AG08395 (cell line): ENCODE measurements at regions not wholly inside any gene's neighbourhood (a gene's known extent, or its start where the extent isn't known, plus 50 kb on each side); places are given as distances from the start of the nearest gene placed in this dataset.

Experiments
- DNase-seq: peaks from one replicate; pipeline ENCODE4 v3.0.0; 2012; ENCODE audit warnings: mixed read lengths, low spot score

DNA sequence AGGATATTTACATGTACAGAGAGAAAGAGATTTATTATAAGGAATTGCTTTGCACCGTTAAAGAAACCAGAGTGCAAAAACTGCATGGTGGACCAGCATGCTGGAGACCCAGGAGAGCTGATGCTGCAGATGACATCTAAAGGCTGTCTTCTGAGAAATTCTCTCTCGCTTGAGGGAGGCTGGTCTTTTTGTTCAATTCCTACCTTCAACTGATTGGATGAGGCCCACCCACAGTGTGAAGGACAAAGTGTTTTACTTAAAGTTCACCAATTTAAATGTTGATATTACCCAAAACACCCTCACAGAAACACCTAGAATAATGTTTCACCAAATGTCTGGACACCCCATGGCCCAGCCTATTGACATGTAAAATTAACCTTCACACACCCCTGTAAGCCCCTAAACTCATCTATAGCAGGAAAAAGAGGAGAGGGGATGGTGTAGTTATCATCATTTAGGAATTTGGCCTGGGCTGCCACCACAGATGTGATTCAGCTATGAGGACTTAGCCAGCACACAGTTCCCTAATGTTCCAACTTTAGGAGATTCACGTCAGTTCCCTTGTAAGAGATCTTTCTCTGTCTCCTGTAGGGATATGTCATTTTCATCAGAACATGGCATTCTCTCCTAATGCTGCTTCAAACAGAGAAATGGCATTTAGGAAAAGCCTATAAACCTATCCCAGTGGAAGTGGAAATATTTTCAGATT, 358.2 kb upstream of the TLE4 start:
- peak; percentile 53 for DNase-seq

- DNase-seq: peak; percentile 15
Measured at GRCh38 chr9:79215821-79216220, 355.9 kb upstream of the TLE4 start.

DNA sequence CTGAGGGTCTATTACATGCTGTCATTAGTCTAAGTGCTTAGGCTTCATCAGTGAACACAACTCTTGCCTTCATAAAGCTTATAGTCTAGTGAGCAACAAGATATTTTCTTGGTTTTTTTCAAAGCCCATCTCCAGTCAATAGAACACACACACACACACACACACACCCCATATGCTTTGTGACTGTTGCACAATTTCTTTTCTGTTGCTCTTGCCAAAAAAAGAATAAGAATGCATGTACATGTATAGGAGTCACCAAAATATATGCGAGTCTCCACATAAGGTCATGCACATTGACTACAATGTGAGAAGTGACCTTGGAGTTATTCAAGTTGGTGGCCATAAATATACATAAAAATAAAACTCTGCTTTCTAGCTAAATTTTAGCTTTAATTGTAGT, 351.5 kb upstream of the TLE4 start:
- no peak for DNase-seq

DNA sequence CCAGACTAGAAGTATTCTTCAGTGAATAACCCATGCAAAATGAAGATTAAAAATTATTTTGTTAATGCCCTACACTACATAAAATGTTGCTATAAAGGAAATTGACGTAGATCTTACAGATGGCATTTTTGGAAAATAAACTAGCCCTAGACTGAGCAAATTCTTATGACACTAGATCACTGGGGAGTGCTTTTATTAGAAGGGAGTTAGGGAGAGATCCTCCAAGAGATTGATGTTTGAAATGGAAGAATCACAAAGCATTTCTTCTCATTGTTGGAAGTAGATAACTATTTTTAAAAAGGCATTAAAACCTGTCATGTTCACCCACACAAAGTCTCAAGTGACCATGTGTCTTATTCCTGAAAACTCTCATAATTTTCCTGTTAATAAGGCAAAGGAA, 351.1 kb upstream of the TLE4 start:
- DNase-seq: peak; percentile 55

- DNase-seq: peak; percentile 90
Measured at GRCh38 chr9:79221084-79221483, 350.7 kb upstream of the TLE4 start.

GRCh38 chr9:79222483-79222882, 349.3 kb upstream of the TLE4 start:
- DNase-seq: no peak

DNA sequence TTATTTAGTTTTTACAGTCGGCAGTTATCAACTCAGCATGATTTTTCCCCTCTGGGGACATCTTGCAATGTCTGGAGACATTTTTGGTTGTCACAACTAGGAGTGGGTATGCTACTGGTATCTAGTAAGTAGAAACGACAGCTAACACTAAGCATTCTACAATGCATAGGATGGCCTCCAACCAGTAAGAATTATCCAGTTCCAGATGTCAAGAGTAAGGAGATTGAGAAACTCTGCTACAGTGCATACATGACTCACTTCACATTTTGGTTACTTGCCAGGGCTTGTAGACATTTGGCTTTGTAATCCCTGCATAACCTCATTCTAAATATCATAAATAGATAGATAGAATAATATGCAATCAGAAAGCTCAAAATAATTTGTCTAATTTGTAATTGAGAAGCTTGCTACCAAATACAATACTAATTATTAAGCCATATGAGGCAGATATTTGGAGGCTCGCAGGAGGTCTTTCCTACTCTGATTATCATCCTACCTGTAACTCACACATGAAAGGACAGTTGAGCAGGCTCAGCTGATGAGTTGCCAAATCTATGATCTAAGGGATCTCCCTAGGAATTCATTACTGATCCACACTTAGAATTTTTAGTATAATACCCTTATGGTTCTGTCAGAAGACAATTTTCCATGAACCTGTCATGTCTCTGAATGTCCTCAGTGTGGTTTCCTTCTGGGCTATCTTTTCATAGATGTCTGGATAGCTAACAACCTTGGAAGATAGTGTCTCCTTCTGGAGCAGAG, 346.9 kb upstream of the TLE4 start:
- peak; percentile 71 for DNase-seq

DNA sequence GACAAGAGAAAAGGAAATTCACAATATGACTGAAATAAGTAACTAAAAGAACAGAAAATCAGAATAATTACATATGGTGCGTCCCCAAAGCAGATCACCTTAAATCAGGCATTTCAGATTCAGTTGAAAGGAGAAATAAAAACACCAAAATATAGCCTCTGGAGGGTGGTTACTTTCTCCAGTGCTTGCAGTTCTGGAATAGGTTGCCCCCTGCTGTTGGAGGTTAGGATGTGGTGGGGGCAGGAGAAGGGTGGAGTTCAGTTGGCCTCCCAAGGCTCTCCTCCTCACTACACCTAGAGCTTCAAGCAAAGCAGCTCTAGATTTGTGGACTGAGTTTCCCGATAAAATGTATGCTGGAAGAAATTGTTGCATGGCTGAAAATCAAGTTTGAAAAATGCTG, 338.2 kb upstream of the TLE4 start:
- DNase-seq: peak; percentile 10

DNA sequence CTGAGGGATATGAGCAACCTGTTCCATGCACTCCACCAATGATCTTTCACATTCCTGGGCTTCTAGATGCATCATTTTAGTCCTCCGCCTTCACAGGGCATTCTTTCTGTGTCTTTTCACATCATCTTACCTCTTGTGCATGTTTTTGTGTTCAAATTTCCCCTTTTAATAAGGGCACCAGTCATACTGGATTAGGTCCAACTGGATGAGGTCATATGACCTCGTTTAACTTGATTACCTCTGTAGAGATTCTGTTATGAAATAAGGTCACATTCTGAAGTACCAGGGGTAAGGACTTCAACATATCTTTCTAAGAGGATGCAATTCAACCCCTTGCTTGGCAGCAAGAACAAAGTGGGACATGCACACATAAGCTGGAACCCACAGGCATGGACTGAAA, 335.3 kb upstream of the TLE4 start:
- DNase-seq: no peak

GRCh38 chr9:79237861-79238260, 333.9 kb upstream of the TLE4 start:
- DNase-seq: no peak

DNA sequence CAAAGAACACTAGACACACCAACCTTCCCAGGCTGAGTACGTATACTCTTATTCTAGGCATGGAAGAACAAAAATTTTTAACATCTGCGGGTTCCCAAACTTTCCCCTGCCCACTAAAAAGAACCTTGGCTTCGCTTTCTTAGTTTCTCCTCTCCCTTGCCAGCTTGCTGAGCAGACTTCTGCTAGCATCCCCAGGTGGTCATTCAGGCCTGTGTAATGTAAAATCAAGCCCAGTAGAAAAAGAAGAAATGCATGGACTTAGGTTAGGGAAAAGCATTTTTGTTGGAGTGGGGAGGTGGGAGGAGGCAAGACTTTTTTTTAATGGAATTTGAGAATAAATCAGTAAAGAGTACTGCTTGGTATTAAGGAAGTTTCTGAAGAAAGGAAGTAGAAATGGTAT, 331.0 kb upstream of the TLE4 start:
- no peak for DNase-seq

DNA sequence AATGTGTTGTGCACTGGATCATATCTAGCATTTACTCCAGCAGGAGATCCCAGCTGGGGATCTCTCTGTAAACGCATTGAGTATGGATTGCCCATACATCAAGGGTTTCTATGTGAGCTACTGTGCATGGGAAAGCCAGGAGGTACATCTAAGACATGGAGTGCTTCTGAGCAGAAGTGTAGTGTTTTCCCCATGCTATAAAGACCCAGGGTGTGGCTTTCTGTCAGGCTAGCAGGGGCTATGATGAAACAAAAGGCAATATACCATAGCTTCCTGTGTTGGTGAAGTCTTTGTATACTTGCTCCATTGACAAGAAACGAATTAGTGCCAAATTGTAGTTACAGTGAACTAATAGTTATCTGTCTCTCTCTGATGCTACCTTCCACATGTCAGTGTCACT, 329.3 kb upstream of the TLE4 start:
- DNase-seq: no peak

GRCh38 chr9:79246170-79246569, 325.6 kb upstream of the TLE4 start:
- no peak for DNase-seq

GRCh38 chr9:79247021-79247420, 324.7 kb upstream of the TLE4 start:
- no peak for DNase-seq

GRCh38 chr9:79250806-79251205, 321.0 kb upstream of the TLE4 start:
- no peak for DNase-seq

GRCh38 chr9:79254900-79255650, 316.7 kb upstream of the TLE4 start:
- DNase-seq: no peak

GRCh38 chr9:79255651-79256260, 316.0 kb upstream of the TLE4 start:
- no peak for DNase-seq

- peak; percentile 73 for DNase-seq
Measured at GRCh38 chr9:79256691-79257213, 315.0 kb upstream of the TLE4 start.

GRCh38 chr9:79257228-79257781, 314.5 kb upstream of the TLE4 start:
- DNase-seq: no peak

DNA sequence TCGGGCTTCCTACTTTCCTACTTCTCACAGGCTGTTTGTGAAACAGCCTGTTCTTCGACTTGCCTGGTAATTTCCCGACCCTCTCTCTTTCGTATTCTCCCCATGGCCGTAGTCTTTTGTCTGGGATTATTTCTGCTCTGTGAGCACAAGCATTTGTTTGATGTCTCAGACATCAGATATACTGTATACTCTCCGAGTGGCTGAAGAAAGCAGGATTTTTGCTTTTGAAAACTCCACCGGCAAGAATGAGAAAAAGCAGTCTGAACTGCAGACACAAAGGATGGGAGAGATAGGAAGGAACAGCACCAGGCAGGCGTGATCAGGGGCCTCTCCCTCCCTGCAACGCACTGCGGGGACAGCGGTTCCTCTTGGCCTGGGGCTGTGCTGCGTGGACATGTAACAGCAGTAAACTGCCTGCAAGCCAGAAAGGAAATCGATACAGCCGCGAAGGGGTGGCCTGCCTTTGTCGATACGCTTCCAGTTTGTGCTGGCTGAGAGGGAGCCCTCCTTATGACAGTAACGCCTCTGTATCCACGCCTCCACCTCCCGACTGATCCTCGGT, 313.9 kb upstream of the TLE4 start:
- DNase-seq: no peak

DNA sequence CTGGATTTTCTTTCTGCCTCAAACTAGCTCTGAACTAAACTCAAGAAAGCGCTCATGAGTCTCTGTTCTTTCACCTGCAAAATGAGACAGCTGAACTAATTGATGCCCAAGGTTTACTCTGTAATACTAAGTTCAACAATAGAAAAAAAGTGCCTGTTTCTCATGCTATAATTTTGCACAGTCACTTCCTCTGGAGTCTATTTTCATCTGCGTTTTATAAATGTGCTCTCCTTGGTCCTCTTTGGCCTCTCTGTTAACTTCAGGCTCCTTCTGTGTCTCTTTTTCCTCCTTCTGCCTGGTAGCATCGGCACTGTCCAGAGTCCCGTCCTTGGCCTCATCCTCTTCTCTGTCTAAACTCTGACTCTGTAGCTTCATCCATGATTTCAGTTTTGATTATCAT, 311.9 kb upstream of the TLE4 start:
- DNase-seq: no peak

DNA sequence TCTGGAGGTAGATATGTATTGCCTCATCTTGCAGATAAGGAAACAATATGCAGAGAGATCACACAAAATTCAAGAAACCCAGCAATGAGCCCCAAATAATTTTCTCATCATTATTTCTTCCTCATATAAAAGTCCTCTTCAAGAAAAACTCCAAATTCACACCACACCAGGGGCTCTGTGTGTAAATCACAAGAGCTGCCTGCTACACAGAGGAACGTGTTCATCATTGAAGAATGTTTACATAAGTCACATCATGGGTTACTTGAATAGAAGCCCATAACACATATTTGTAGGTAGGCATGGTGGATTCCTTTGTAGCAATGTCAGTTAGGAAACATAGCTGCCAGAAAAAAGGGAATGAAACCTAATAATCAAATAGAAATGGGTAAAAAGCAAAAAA, 308.1 kb upstream of the TLE4 start:
- peak; percentile 49 for DNase-seq
